ENCODE measurements at regions not wholly inside any gene's neighbourhood (a gene's known extent, or its start where the extent isn't known, plus 50 kb on each side); places are given as distances from the start of the nearest gene placed in this dataset.

GRCh38 chr2:129927696-129928095, 51.8 kb upstream of the RAB6C start:
- DNase-seq (ENCODE audit: low read depth in 1 of 2, low spot score in 1 of 2) = no peak

GRCh38 chr2:129929321-129930290, 49.9 kb upstream of the RAB6C start:
- DNase-seq (ENCODE audit: low read depth in 1 of 2, low spot score in 1 of 2) = no peak
